ENCODE measurements at regions not wholly inside any gene's neighbourhood (a gene's known extent, or its start where the extent isn't known, plus 50 kb on each side); places are given as distances from the start of the nearest gene placed in this dataset.
A peak's percentile ranks its signal among the peaks of the same experiment; 100 is the strongest.

DNA sequence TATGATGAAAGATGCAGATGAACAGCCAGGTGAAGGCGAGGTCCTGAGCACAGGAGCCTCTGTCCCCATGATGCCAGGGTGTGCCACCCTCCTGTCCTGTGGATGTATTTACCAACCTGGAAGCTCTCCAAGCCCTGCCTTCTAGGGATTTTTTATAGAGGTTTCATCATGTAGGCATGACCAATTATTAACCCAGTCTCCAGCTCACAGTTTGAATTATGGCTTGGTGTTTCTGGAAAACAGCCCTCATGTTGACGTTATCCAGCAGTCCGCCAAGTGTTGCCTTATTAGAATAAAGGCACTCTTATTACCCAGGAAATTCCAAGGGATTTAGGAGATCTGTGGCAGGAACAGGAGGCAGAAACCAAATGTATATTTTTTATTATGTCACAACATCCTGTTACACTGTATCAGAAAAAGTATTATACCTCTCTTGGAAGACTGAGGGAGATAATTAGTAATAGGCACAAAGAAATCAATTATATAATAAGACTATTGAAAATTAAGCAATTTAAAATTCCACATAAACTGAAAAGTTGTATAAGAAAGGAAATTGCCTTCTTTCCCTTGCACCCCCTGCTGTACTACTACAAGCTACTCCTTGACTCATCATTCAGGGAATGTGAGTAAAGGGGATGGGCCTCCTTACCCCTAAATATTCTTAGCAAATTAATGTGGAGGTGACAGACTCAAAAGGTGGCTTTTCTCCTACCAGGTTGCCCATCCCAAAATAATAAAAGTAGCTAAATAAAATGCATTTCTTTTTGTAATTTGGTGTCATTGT lies 129.6 kb downstream of the ZNF330 start:
- Histone ChIP-seq H3K4me2 (peak overlapping the region; percentile 26; the same call in 1 of the 2 replicates), H2AFZ (ENCODE audit: low read depth) (peak overlapping the region; percentile 14; the same call in 1 of the 2 replicates), H3K9ac (no peak overlapping the region), H4K20me1 (ENCODE audit: insufficient read depth) (no peaks in the 10 kb centered on the region), H3K27me3 (ENCODE audit: insufficient read depth) (no peaks in the 10 kb centered on the region), H3F3A (replicated peaks; ENCODE audit: insufficient read depth) (peaks cover 11% of the 10 kb centered on the region), H3K36me3 (replicated peaks in 1 of 2; ENCODE audit: control insufficient read depth in 1 of 2, insufficient read depth in 2 of 2, low read length in 1 of 2) (no peaks in the 10 kb centered on the region), H3K79me2 (ENCODE audit: insufficient read depth) (no peaks in the 10 kb centered on the region), H3K27ac (ENCODE audit: low read depth in 2 of 2, low read length in 1 of 2) (peak overlapping the region; percentile 3 to 60), H3K4me3 (ENCODE audit: low read depth in 2 of 2, low read length in 1 of 2) (no peak overlapping the region), H3K9me2 (no peaks in the 10 kb centered on the region), H3K9me3 (no peaks in the 10 kb centered on the region), H3K4me1 (ENCODE audit: control insufficient read depth in 1 of 2, insufficient read depth in 2 of 2, low read depth in 1 of 2, low read length in 1 of 2) (peaks cover 7 to 32% of the 10 kb centered on the region in 2 experiments; a peak in 3 of 4 replicates)
- ChIA-PET POLR2A (no interaction called here), CTCF (no interaction called here)
- TF ChIP-seq, protein P1, sequence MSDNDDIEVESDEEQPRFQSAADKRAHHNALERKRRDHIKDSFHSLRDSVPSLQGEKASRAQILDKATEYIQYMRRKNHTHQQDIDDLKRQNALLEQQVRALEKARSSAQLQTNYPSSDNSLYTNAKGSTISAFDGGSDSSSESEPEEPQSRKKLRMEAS (IDR thresholded peaks at IDR 0.05; ENCODE audit: low read depth), result no peak
- TF ChIP-seq RFX5 (IDR thresholded peaks at IDR 0.05; ENCODE audit: low read length), result no peak
- no peak for TF ChIP-seq TAF1 (IDR thresholded peaks at IDR 0.05; ENCODE audit: borderline replicate concordance, low read depth, low read length)
- peak; percentile 85 for TF ChIP-seq NFIC (IDR thresholded peaks at IDR 0.05; ENCODE audit: borderline replicate concordance)
- no peak for TF ChIP-seq GATA2 (CRISPR knock-in tag; IDR thresholded peaks at IDR 0.05)
- peak; percentile 88 for TF ChIP-seq TCF12 (IDR thresholded peaks at IDR 0.05)
- peak; percentile 50; the same call in 1 of the 2 replicates for TF ChIP-seq TEAD4 (IDR thresholded peaks at IDR 0.05; ENCODE audit: borderline replicate concordance, insufficient read depth)
- TF ChIP-seq EP300 (IDR thresholded peaks at IDR 0.05; ENCODE audit: borderline replicate concordance in 1 of 2, low read depth in 1 of 2, low read length in 1 of 2), result peak in 1 of 2 experiments; percentile 65; a peak in 1 of 4 replicates
- peak; percentile 87 for TF ChIP-seq PBX3 (IDR thresholded peaks at IDR 0.05)
- peak; percentile 55; the same call in 1 of the 2 replicates for TF ChIP-seq FOXM1 (IDR thresholded peaks at IDR 0.05; ENCODE audit: low read depth)
- no peak for TF ChIP-seq FOSL2 (IDR thresholded peaks at IDR 0.05; ENCODE audit: borderline replicate concordance, low read depth)
- TF ChIP-seq GABPA (IDR thresholded peaks at IDR 0.05; ENCODE audit: low read depth), result no peak
- TF ChIP-seq POLR2AphosphoS5 (IDR thresholded peaks at IDR 0.05; ENCODE audit: low read depth, low read length), result 0 out of 2 replicates have a peak, but pooled peaks have one; percentile 13
- TF ChIP-seq MEF2A (IDR thresholded peaks at IDR 0.05; ENCODE audit: borderline replicate concordance, low read depth), result peak; percentile 15; the same call in 1 of the 2 replicates
- TF ChIP-seq, protein P2, sequence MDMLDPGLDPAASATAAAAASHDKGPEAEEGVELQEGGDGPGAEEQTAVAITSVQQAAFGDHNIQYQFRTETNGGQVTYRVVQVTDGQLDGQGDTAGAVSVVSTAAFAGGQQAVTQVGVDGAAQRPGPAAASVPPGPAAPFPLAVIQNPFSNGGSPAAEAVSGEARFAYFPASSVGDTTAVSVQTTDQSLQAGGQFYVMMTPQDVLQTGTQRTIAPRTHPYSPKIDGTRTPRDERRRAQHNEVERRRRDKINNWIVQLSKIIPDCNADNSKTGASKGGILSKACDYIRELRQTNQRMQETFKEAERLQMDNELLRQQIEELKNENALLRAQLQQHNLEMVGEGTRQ (IDR thresholded peaks at IDR 0.05; ENCODE audit: borderline replicate concordance, low read depth, low read length), result no peak
- TF ChIP-seq JUND (IDR thresholded peaks at IDR 0.05), result peak; percentile 37; the same call in 1 of the 2 replicates
- no peak for DNase-seq
- 32% methylated on average over 3 of the region's 3 CpGs for WGBS (ENCODE audit: low lambda C conversion rate)

Measured in SK-N-SH (cell line).